Panc1 (cell line): ENCODE measurements at regions not wholly inside any gene's neighbourhood (a gene's known extent, or its start where the extent isn't known, plus 50 kb on each side); places are given as distances from the start of the nearest gene placed in this dataset.

Experiments used
- ATAC-seq: fragments of 200-7000 bp; cut with Tn5 transposase; 2 replicates; pipeline ENCODE4 v1.9.1; 2020; ENCODE audit warnings: mild to moderate bottlenecking, moderate library complexity
- BruUV-seq: library from RNA; stranded (reverse); fragments of 400-500 nt; replicated peaks from 2 replicates; lab custom pipeline; 2021; lab: Mats Ljungman, UMichigan
- CTCF ChIA-PET: fragments of 300-600 bp; sonication (Branson Sonifier 250); formaldehyde crosslinking; loops from one replicate; lab custom pipeline; 2022; ENCODE audit warnings: antibody characterized with exemption; lab: Charles Lee
- POLR2A ChIA-PET: fragments of 300-600 bp; sonication (Branson Sonifier 250); formaldehyde crosslinking; loops from one replicate; lab custom pipeline; 2022; ENCODE audit warnings: antibody characterized with exemption; lab: Charles Lee
- DNase-seq: peaks from one replicate; pipeline ENCODE4 v3.0.0-alpha.2; 2010; ENCODE audit warnings: low read depth, low spot score
- H3K27ac ChIP-seq: 2 replicates; pipeline ENCODE4 v1.5.1; 2011; ENCODE audit warnings: mild to moderate bottlenecking, low read length, inconsistent platforms
- H3K27me3 ChIP-seq: fragments of 200-500 bp; sonication (Bioruptor generic); 2 replicates; pipeline ENCODE4 v1.6.0; 2014; ENCODE audit warnings: low read length, inconsistent platforms; ENCODE audit not compliant: control insufficient read depth, insufficient read depth
- H3K36me3 ChIP-seq: fragments of 200-500 bp; sonication (Bioruptor generic); 2 replicates; pipeline ENCODE4 v1.5.1; 2014; ENCODE audit warnings: inconsistent platforms, mild to moderate bottlenecking, low read length, moderate library complexity; ENCODE audit not compliant: control insufficient read depth, insufficient read depth
- H3K4me1 ChIP-seq: 2 replicates; pipeline ENCODE4 v1.5.1; 2011; ENCODE audit warnings: inconsistent platforms, mild to moderate bottlenecking, low read length, moderate library complexity; ENCODE audit not compliant: control insufficient read depth, insufficient read depth
- H3K4me3 ChIP-seq, 2 experiments: 2 replicates each; pipeline ENCODE4 v1.5.1; 2011 to 2012; ENCODE audit warnings: low read depth in 2 of 2, low read length in 2 of 2, mild to moderate bottlenecking in 2 of 2, inconsistent platforms in 1 of 2, moderate library complexity in 1 of 2
- H3K9me3 ChIP-seq: fragments of 200-500 bp; sonication (Bioruptor generic); 2 replicates; pipeline ENCODE4 v1.5.1; 2014; ENCODE audit warnings: low read depth, mild to moderate bottlenecking, inconsistent platforms, low read length, moderate library complexity; ENCODE audit not compliant: control insufficient read depth, insufficient read depth
- CTCF ChIP-seq: fragments of 450-650 bp; IDR thresholded peaks from 2 replicates; pipeline ENCODE4 v1.5.1; 2017; ENCODE audit warnings: mild to moderate bottlenecking
- POLR2AphosphoS5 ChIP-seq: IDR thresholded peaks from 2 replicates; pipeline ENCODE4 v1.6.1; 2012; ENCODE audit warnings: mild to moderate bottlenecking, low read depth, low read length, moderate library complexity
- SIN3A ChIP-seq: IDR thresholded peaks from 2 replicates; pipeline ENCODE4 v1.6.1; 2012; ENCODE audit warnings: low read depth, mild to moderate bottlenecking, low read length, moderate library complexity, borderline replicate concordance; ENCODE audit not compliant: insufficient read depth
- TCF7L2 ChIP-seq: IDR thresholded peaks from 2 replicates; pipeline ENCODE4 v1.6.1; 2011; ENCODE audit warnings: mild to moderate bottlenecking, low read depth, low read length, inconsistent platforms
- in situ Hi-C: cut with HindIII; loops from 2 replicates; pipeline ENCODE4 v1.10.0; 2016; ENCODE audit warnings: low sequenced_read_pairs, low pct_unique_long_range_greater_than_20kb
- intact Hi-C: fragments of 100-400 bp; cut with micrococcal nuclease; formaldehyde crosslinking; loops from one replicate; pipeline ENCODE4 v1.10.0; 2022; ENCODE audit not compliant: unreplicated experiment
- TF ChIP-seq, protein P1 (sequence below), 2 experiments: IDR thresholded peaks; 2 replicates each; pipeline ENCODE4 v1.6.1; 2011 to 2012; ENCODE audit warnings: low read depth in 2 of 2, control low read depth in 1 of 2, low read length in 1 of 2, mild to moderate bottlenecking in 1 of 2, moderate library complexity in 1 of 2; ENCODE audit not compliant: insufficient read depth in 1 of 2

GRCh38 chr5:118440496-118440895, 547.9 kb downstream of the DTWD2 start:
- ChIA-PET POLR2A (no interaction called here), CTCF (no interaction called here)
- no peak for TF ChIP-seq SIN3A
- no peak for TF ChIP-seq CTCF
- TF ChIP-seq POLR2AphosphoS5: no peak
- TF ChIP-seq, protein P1, sequence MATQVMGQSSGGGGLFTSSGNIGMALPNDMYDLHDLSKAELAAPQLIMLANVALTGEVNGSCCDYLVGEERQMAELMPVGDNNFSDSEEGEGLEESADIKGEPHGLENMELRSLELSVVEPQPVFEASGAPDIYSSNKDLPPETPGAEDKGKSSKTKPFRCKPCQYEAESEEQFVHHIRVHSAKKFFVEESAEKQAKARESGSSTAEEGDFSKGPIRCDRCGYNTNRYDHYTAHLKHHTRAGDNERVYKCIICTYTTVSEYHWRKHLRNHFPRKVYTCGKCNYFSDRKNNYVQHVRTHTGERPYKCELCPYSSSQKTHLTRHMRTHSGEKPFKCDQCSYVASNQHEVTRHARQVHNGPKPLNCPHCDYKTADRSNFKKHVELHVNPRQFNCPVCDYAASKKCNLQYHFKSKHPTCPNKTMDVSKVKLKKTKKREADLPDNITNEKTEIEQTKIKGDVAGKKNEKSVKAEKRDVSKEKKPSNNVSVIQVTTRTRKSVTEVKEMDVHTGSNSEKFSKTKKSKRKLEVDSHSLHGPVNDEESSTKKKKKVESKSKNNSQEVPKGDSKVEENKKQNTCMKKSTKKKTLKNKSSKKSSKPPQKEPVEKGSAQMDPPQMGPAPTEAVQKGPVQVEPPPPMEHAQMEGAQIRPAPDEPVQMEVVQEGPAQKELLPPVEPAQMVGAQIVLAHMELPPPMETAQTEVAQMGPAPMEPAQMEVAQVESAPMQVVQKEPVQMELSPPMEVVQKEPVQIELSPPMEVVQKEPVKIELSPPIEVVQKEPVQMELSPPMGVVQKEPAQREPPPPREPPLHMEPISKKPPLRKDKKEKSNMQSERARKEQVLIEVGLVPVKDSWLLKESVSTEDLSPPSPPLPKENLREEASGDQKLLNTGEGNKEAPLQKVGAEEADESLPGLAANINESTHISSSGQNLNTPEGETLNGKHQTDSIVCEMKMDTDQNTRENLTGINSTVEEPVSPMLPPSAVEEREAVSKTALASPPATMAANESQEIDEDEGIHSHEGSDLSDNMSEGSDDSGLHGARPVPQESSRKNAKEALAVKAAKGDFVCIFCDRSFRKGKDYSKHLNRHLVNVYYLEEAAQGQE (IDR thresholded peaks at IDR 0.05; ENCODE audit: insufficient read depth in 1 of 2, low read depth in 2 of 2, low read length in 1 of 2): no peak
- no peak for TF ChIP-seq TCF7L2
- no TSS peak for BruUV-seq
- Histone ChIP-seq H3K4me1 (no peaks in the 10 kb centered on the region), H3K27me3 (no peaks in the 10 kb centered on the region), H3K4me3 (no peak overlapping the region), H3K9me3 (no peaks in the 10 kb centered on the region), H3K36me3 (no peaks in the 10 kb centered on the region), H3K27ac (no peak overlapping the region)
- intact Hi-C loops (no loop called here), in situ Hi-C loops (no loop called here)
- ATAC-seq (no peak), DNase-seq (no peak)

GRCh38 chr5:118439831-118440230, 548.5 kb downstream of the DTWD2 start:
- DNase-seq: no peak
- Histone ChIP-seq H3K4me3 (no peak overlapping the region), H3K9me3 (no peaks in the 10 kb centered on the region), H3K4me1 (no peaks in the 10 kb centered on the region), H3K27ac (no peak overlapping the region), H3K27me3 (no peaks in the 10 kb centered on the region), H3K36me3 (no peaks in the 10 kb centered on the region)
- CTCF ChIA-PET: no interaction called here
- intact Hi-C loops (no loop called here), in situ Hi-C loops (no loop called here)
- BruUV-seq: no TSS peak
- no peak for ATAC-seq
- TF ChIP-seq POLR2AphosphoS5 (no peak), CTCF (no peak), TCF7L2 (no peak), SIN3A (no peak)
- TF ChIP-seq, protein P1 (IDR thresholded peaks at IDR 0.05; ENCODE audit: insufficient read depth in 1 of 2, low read depth in 2 of 2, low read length in 1 of 2): no peak
- POLR2A ChIA-PET: no interaction called here
